SU-DHL-6 (cell line): ENCODE measurements at regions not wholly inside any gene's neighbourhood (a gene's known extent, or its start where the extent isn't known, plus 50 kb on each side); places are given as distances from the start of the nearest gene placed in this dataset.

Experiments used
- CTCF ChIP-seq: fragments of 200-600 bp; sonication (generic); IDR thresholded peaks from one replicate; pipeline ENCODE4 v1.5.1; 2017; ENCODE audit warnings: antibody characterized with exemption, mild to moderate bottlenecking, low read length, moderate library complexity; ENCODE audit not compliant: insufficient read depth, poor library complexity, severe bottlenecking
- EZH2phosphoT487 ChIP-seq: fragments of 200-600 bp; sonication (generic), shearing (Covaris generic); conservative IDR thresholded peaks from 2 replicates; pipeline ENCODE4 v1.6.1; 2018; ENCODE audit warnings: mild to moderate bottlenecking, antibody characterized with exemption, low read length, moderate library complexity, mixed read lengths

GRCh38 chr15:25137013-25137412 lies 182.2 kb downstream of the SNRPN start:
- TF ChIP-seq CTCF (no peak), EZH2phosphoT487 (no peak)
